ENCODE measurements at regions not wholly inside any gene's neighbourhood (a gene's known extent, or its start where the extent isn't known, plus 50 kb on each side); places are given as distances from the start of the nearest gene placed in this dataset.

DNA sequence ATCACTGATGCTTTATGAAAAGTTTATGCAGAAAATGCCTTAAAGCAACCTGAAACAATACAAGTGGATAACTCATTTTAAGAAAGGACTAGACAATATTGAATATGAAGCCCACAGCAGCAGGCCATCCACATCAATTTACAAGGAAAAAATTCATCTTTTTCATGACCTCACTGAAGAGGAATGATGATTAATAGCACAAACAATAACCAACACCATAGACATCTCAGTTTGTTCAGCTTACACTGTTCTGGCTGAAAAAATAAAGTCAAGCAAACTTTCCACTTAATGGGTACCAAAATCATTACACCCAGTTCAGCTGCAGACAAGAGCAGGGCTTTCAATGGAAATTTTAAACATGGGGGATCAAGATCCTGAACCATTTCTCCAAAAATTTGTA is 380.6 kb upstream of the NEGR1 start:
- H3K27me3 ChIP-seq (ENCODE audit: insufficient read depth, low read length), result no peaks in the 10 kb centered on the region
- no peak overlapping the region for H3K27ac ChIP-seq (ENCODE audit: low read depth, low read length, poor library complexity, severe bottlenecking)
- no peaks in the 10 kb centered on the region for H3K9me2 ChIP-seq (ENCODE audit: low read depth, low read length)
- no peak overlapping the region for H2AFZ ChIP-seq (ENCODE audit: low read length)
- no peaks in the 10 kb centered on the region for H3K4me1 ChIP-seq (ENCODE audit: insufficient read depth, low read length, severe bottlenecking)
- H3K36me3 ChIP-seq (ENCODE audit: insufficient read depth, low read length), result no peaks in the 10 kb centered on the region
- H3K4me3 ChIP-seq (ENCODE audit: low read depth, low read length, poor library complexity, severe bottlenecking), result no peak overlapping the region
- no peaks in the 10 kb centered on the region for H3K79me2 ChIP-seq (ENCODE audit: insufficient read depth, low read length)
- no peak for TF ChIP-seq EZH2 (IDR thresholded peaks at IDR 0.05; ENCODE audit: borderline replicate concordance, low read length)
- TF ChIP-seq, protein P1, sequence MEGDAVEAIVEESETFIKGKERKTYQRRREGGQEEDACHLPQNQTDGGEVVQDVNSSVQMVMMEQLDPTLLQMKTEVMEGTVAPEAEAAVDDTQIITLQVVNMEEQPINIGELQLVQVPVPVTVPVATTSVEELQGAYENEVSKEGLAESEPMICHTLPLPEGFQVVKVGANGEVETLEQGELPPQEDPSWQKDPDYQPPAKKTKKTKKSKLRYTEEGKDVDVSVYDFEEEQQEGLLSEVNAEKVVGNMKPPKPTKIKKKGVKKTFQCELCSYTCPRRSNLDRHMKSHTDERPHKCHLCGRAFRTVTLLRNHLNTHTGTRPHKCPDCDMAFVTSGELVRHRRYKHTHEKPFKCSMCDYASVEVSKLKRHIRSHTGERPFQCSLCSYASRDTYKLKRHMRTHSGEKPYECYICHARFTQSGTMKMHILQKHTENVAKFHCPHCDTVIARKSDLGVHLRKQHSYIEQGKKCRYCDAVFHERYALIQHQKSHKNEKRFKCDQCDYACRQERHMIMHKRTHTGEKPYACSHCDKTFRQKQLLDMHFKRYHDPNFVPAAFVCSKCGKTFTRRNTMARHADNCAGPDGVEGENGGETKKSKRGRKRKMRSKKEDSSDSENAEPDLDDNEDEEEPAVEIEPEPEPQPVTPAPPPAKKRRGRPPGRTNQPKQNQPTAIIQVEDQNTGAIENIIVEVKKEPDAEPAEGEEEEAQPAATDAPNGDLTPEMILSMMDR (IDR thresholded peaks at IDR 0.05; ENCODE audit: low read length), result no peak
- no peak overlapping the region for H3K9ac ChIP-seq (ENCODE audit: low read length)
- no peaks in the 10 kb centered on the region for H4K20me1 ChIP-seq (ENCODE audit: insufficient read depth, low read length)
- H3K4me2 ChIP-seq (ENCODE audit: low read length), result no peak overlapping the region
- H3K9me3 ChIP-seq (ENCODE audit: low read length), result no peaks in the 10 kb centered on the region
- H3F3A ChIP-seq (ENCODE audit: insufficient read depth, low read length), result no peaks in the 10 kb centered on the region

DNA sequence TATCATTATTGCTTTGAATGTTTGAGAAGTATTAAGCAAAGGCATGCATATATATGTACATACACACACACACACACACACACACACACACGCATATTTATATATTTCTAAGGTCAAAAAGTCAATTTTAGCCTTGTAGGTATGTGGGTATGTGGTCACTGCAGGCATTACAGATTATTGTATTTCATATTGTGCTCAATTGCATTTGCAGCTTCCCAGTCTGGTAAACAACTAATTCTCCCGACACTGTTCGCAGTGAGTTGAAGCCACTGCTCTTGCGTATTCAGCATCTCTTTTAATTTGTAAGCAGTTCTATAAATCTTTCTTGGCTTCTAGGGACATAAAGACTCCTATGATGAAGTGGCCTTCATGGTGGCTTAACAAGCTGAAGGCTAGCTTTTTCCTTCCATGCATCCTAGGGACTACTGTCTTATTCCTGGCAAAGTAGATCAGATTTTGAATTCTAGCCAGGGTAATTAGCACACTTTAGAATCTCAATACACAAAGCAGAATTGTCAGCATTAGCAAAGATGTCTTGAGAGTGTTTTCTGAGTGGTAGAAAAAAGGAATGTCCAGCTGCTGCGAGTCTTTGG is 368.6 kb upstream of the NEGR1 start:
- H4K20me1 ChIP-seq (ENCODE audit: insufficient read depth, low read length), result no peaks in the 10 kb centered on the region
- H3K4me1 ChIP-seq (ENCODE audit: insufficient read depth, low read length, severe bottlenecking), result no peaks in the 10 kb centered on the region
- no peaks in the 10 kb centered on the region for H3K9me2 ChIP-seq (ENCODE audit: low read depth, low read length)
- no peak overlapping the region for H3K27ac ChIP-seq (ENCODE audit: low read depth, low read length, poor library complexity, severe bottlenecking)
- no peaks in the 10 kb centered on the region for H3K36me3 ChIP-seq (ENCODE audit: insufficient read depth, low read length)
- H3F3A ChIP-seq (ENCODE audit: insufficient read depth, low read length), result no peaks in the 10 kb centered on the region
- no peak overlapping the region for H3K4me3 ChIP-seq (ENCODE audit: low read depth, low read length, poor library complexity, severe bottlenecking)
- no peaks in the 10 kb centered on the region for H3K79me2 ChIP-seq (ENCODE audit: insufficient read depth, low read length)
- H2AFZ ChIP-seq (ENCODE audit: low read length), result no peak overlapping the region
- TF ChIP-seq EZH2 (IDR thresholded peaks at IDR 0.05; ENCODE audit: borderline replicate concordance, low read length), result no peak
- TF ChIP-seq, protein P1 (IDR thresholded peaks at IDR 0.05; ENCODE audit: low read length), result no peak
- H3K9ac ChIP-seq (ENCODE audit: low read length), result no peak overlapping the region
- no peaks in the 10 kb centered on the region for H3K27me3 ChIP-seq (ENCODE audit: insufficient read depth, low read length)
- no peak overlapping the region for H3K4me2 ChIP-seq (ENCODE audit: low read length)
- no peaks in the 10 kb centered on the region for H3K9me3 ChIP-seq (ENCODE audit: low read length)

DNA sequence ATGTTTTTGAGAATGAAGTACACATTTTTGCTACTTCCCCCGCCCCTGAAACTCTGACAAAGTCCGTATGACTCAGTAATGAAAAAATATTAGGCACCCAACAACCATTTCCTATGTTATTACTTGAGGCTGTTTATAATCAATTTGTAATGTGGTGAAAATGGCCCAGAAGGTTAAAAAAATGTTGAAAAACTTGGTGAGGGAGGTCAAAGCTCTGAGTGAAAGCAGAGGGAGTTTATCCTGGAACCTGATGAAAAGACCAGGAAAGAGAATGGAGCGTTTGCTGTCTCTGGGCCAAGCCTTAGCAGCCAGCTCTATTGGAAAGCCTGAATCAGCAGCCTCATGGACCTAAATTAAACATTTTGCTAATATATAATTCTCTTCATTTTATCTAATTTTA is 367.7 kb upstream of the NEGR1 start:
- no peaks in the 10 kb centered on the region for H3K36me3 ChIP-seq (ENCODE audit: insufficient read depth, low read length)
- H3K4me1 ChIP-seq (ENCODE audit: insufficient read depth, low read length, severe bottlenecking), result no peaks in the 10 kb centered on the region
- no peaks in the 10 kb centered on the region for H3K27me3 ChIP-seq (ENCODE audit: insufficient read depth, low read length)
- H2AFZ ChIP-seq (ENCODE audit: low read length), result no peak overlapping the region
- H3K9me3 ChIP-seq (ENCODE audit: low read length), result no peaks in the 10 kb centered on the region
- H3K4me3 ChIP-seq (ENCODE audit: low read depth, low read length, poor library complexity, severe bottlenecking), result no peak overlapping the region
- TF ChIP-seq EZH2 (IDR thresholded peaks at IDR 0.05; ENCODE audit: borderline replicate concordance, low read length), result no peak
- TF ChIP-seq, protein P1 (IDR thresholded peaks at IDR 0.05; ENCODE audit: low read length), result no peak
- H3K4me2 ChIP-seq (ENCODE audit: low read length), result no peak overlapping the region
- H3F3A ChIP-seq (ENCODE audit: insufficient read depth, low read length), result no peaks in the 10 kb centered on the region
- no peaks in the 10 kb centered on the region for H3K79me2 ChIP-seq (ENCODE audit: insufficient read depth, low read length)
- no peaks in the 10 kb centered on the region for H4K20me1 ChIP-seq (ENCODE audit: insufficient read depth, low read length)
- no peak overlapping the region for H3K9ac ChIP-seq (ENCODE audit: low read length)
- H3K27ac ChIP-seq (ENCODE audit: low read depth, low read length, poor library complexity, severe bottlenecking), result no peak overlapping the region
- H3K9me2 ChIP-seq (ENCODE audit: low read depth, low read length), result no peaks in the 10 kb centered on the region

Measured in OCI-LY1 (cell line).